Endothelial cell (in vitro differentiated cells): ENCODE measurements at regions not wholly inside any gene's neighbourhood (a gene's known extent, or its start where the extent isn't known, plus 50 kb on each side); places are given as distances from the start of the nearest gene placed in this dataset.

Source experiments
- DNase-seq: peaks from one replicate; pipeline ENCODE4 v3.0.0; 2021; ENCODE audit warnings: low spot score
- H3K27ac Mint-ChIP-seq: one replicate; pipeline ENCODE4 v1.8.0; 2021; ENCODE audit warnings: mixed read lengths, inconsistent platforms; ENCODE audit not compliant: unreplicated experiment
- H3K27me3 Mint-ChIP-seq: one replicate; pipeline ENCODE4 v1.8.0; 2021; ENCODE audit warnings: mild to moderate bottlenecking, moderate library complexity, mixed read lengths, inconsistent platforms; ENCODE audit not compliant: unreplicated experiment
- H3K36me3 Mint-ChIP-seq: one replicate; pipeline ENCODE4 v1.8.0; 2021; ENCODE audit warnings: mild to moderate bottlenecking, low read depth, mixed read lengths, inconsistent platforms; ENCODE audit not compliant: unreplicated experiment
- H3K4me1 Mint-ChIP-seq: one replicate; pipeline ENCODE4 v1.8.0; 2021; ENCODE audit warnings: mild to moderate bottlenecking, mixed read lengths, inconsistent platforms; ENCODE audit not compliant: unreplicated experiment
- H3K4me3 Mint-ChIP-seq: one replicate; pipeline ENCODE4 v1.8.0; 2021; ENCODE audit warnings: mild to moderate bottlenecking, mixed read lengths, inconsistent platforms; ENCODE audit not compliant: unreplicated experiment
- H3K9me3 Mint-ChIP-seq: one replicate; pipeline ENCODE4 v1.8.0; 2021; ENCODE audit warnings: mixed read lengths, inconsistent platforms; ENCODE audit not compliant: unreplicated experiment
- TF ChIP-seq, protein P1 (sequence below): fragments of 200-600 bp; sonication (generic); IDR thresholded peaks from one replicate; pipeline ENCODE4 v1.5.0; 2021; ENCODE audit warnings: antibody characterized with exemption; ENCODE audit not compliant: unreplicated experiment

GRCh38 chr12:38543151-38543550 is 226.6 kb downstream of the ALG10B start:
- no peaks in the 10 kb centered on the region for H3K4me1 Mint-ChIP-seq
- TF ChIP-seq, protein P1, sequence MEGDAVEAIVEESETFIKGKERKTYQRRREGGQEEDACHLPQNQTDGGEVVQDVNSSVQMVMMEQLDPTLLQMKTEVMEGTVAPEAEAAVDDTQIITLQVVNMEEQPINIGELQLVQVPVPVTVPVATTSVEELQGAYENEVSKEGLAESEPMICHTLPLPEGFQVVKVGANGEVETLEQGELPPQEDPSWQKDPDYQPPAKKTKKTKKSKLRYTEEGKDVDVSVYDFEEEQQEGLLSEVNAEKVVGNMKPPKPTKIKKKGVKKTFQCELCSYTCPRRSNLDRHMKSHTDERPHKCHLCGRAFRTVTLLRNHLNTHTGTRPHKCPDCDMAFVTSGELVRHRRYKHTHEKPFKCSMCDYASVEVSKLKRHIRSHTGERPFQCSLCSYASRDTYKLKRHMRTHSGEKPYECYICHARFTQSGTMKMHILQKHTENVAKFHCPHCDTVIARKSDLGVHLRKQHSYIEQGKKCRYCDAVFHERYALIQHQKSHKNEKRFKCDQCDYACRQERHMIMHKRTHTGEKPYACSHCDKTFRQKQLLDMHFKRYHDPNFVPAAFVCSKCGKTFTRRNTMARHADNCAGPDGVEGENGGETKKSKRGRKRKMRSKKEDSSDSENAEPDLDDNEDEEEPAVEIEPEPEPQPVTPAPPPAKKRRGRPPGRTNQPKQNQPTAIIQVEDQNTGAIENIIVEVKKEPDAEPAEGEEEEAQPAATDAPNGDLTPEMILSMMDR: no peak
- no peaks in the 10 kb centered on the region for H3K36me3 Mint-ChIP-seq
- H3K4me3 Mint-ChIP-seq: no peak overlapping the region
- peaks cover 33% of the 10 kb centered on the region for H3K9me3 Mint-ChIP-seq
- DNase-seq: no peak
- H3K27ac Mint-ChIP-seq: no peak overlapping the region
- peaks cover 2% of the 10 kb centered on the region for H3K27me3 Mint-ChIP-seq

- peaks cover 26% of the 10 kb centered on the region for H3K9me3 Mint-ChIP-seq
- TF ChIP-seq, protein P1: no peak
- H3K36me3 Mint-ChIP-seq: no peaks in the 10 kb centered on the region
- no peaks in the 10 kb centered on the region for H3K4me1 Mint-ChIP-seq
- H3K4me3 Mint-ChIP-seq: no peak overlapping the region
- DNase-seq: no peak
- peaks cover 4% of the 10 kb centered on the region for H3K27me3 Mint-ChIP-seq
- no peak overlapping the region for H3K27ac Mint-ChIP-seq
These were observed 227.9 kb downstream of the ALG10B start for GRCh38 chr12:38544330-38545066.

DNA sequence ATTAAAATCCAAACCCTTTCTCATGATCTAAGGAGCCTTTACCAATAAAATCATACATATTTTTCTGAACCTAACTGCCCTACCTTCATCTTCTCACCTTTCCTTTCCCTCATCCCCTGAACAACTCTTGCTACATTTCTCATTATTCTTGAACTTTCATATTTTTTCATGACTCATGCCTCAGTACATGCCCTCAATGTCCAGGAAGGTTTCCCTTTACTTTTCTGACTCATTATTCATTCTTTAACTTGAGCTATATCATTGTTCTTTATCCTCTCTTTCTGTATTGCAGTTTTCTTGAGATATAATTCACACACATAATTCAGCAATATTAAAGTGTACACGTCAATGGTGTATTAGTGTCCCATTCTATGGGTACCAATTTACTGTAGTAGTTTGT is 231.0 kb downstream of the ALG10B start:
- Mint-ChIP-seq H3K36me3 (no peaks in the 10 kb centered on the region), H3K27me3 (peaks cover 2% of the 10 kb centered on the region), H3K27ac (no peak overlapping the region), H3K4me1 (no peaks in the 10 kb centered on the region), H3K9me3 (peaks cover 17% of the 10 kb centered on the region), H3K4me3 (no peak overlapping the region)
- no peak for DNase-seq
- TF ChIP-seq, protein P1: no peak

DNA sequence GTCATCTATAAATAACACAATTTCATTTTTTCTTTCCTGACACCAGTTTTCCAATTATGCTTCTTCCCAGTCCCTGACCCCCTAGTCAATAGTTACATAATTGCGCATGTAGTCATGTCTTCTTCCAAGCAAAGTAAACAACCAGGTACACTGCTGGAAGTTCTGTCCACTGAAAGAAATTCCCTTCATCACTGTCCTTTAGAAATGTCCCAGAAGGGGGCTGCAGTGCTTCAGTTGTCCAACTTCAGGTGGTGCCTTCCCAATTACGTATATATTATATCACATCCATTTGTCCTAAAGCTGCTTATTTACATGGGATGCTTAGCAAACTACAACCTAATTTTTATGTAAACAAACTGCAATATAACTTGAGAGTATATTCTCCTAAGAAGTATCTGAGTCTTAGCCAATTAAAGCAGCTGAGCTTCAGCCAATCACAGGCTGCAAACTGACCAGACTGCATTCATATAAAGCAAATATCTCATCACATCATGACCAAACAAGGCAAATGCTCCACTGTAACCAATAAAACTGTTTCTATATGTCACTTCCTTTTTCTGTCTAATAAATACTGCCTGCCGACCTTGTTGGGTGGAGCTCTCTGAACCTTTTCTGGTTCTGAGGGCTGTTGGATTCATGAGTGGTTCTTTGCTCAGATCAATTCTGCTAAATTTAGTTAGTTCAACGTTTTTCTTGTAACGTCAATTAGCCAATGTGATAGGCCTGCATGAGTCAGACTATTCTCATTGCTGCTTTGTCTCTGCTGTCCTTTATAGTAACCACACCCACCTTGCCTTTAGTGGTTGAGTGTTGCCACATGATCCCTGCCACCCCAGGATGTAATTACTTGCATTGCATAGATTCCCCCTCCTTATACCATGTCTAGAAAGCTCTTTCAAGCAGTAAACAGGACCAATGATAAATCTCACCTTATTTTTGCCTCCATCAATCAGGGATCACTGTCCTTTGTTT is 239.3 kb downstream of the ALG10B start:
- H3K27ac Mint-ChIP-seq: no peak overlapping the region
- H3K9me3 Mint-ChIP-seq: no peaks in the 10 kb centered on the region
- no peak for DNase-seq
- H3K27me3 Mint-ChIP-seq: no peaks in the 10 kb centered on the region
- no peaks in the 10 kb centered on the region for H3K36me3 Mint-ChIP-seq
- no peak overlapping the region for H3K4me3 Mint-ChIP-seq
- TF ChIP-seq, protein P1: no peak
- H3K4me1 Mint-ChIP-seq: no peaks in the 10 kb centered on the region

GRCh38 chr12:38556647-38557046 is 240.1 kb downstream of the ALG10B start:
- Mint-ChIP-seq H3K27me3 (no peaks in the 10 kb centered on the region), H3K4me1 (no peaks in the 10 kb centered on the region), H3K4me3 (no peak overlapping the region), H3K27ac (no peak overlapping the region), H3K36me3 (no peaks in the 10 kb centered on the region), H3K9me3 (no peaks in the 10 kb centered on the region)
- DNase-seq: no peak
- TF ChIP-seq, protein P1: no peak
